Astrocyte (in vitro differentiated cells and primary cell): ENCODE measurements at regions not wholly inside any gene's neighbourhood (a gene's known extent, or its start where the extent isn't known, plus 50 kb on each side); places are given as distances from the start of the nearest gene placed in this dataset.

Source experiments
- DNase-seq: peaks from one replicate; pipeline ENCODE4 v3.0.0-alpha.2; 2010; ENCODE audit warnings: low read depth
- FAIRE-seq: peaks from 2 replicates; lab custom pipeline; 2011; peaks lifted over from hg19 to GRCh38; lab: Jason Lieb, UNC
- H2AFZ ChIP-seq: 2 replicates; pipeline ENCODE4 v1.6.0; 2012; ENCODE audit warnings: low read depth, low read length, inconsistent platforms
- H3K27ac ChIP-seq: 2 replicates; pipeline ENCODE4 v1.5.1; 2011; ENCODE audit warnings: low read depth, low read length, inconsistent platforms
- H3K27me3 ChIP-seq: 2 replicates; pipeline ENCODE4 v1.6.0; 2011; ENCODE audit warnings: low read length, inconsistent platforms; ENCODE audit not compliant: insufficient read depth
- H3K36me3 ChIP-seq: 2 replicates; pipeline ENCODE4 v1.5.1; 2011; ENCODE audit warnings: low read length, inconsistent platforms; ENCODE audit not compliant: insufficient read depth
- H3K4me1 ChIP-seq: 2 replicates; pipeline ENCODE4 v1.5.1; 2011; ENCODE audit warnings: low read length, inconsistent platforms; ENCODE audit not compliant: insufficient read depth
- H3K4me2 ChIP-seq: 2 replicates; pipeline ENCODE4 v1.6.0; 2012; ENCODE audit warnings: low read length, inconsistent platforms
- H3K4me3 ChIP-seq: 2 replicates; pipeline ENCODE4 v1.5.1; 2011; ENCODE audit warnings: low read depth, mild to moderate bottlenecking, low read length, inconsistent platforms; ENCODE audit not compliant: insufficient read depth
- H3K79me2 ChIP-seq: 2 replicates; pipeline ENCODE4 v1.6.0; 2012; ENCODE audit warnings: mild to moderate bottlenecking, low read length, inconsistent platforms; ENCODE audit not compliant: insufficient read depth
- H3K9ac ChIP-seq: 2 replicates; pipeline ENCODE4 v1.6.0; 2012; ENCODE audit warnings: mild to moderate bottlenecking, low read length, inconsistent platforms
- H3K9me3 ChIP-seq: 2 replicates; pipeline ENCODE4 v1.5.1; 2012; ENCODE audit warnings: low read depth, mild to moderate bottlenecking, low read length, inconsistent platforms; ENCODE audit not compliant: insufficient read depth
- H4K20me1 ChIP-seq: 2 replicates; pipeline ENCODE4 v1.6.0; 2012; ENCODE audit warnings: low read length, inconsistent platforms; ENCODE audit not compliant: insufficient read depth
- H3K27ac Mint-ChIP-seq: one replicate; pipeline ENCODE4 v1.8.0; 2021; ENCODE audit warnings: mild to moderate bottlenecking, mixed read lengths; ENCODE audit not compliant: unreplicated experiment
- H3K27me3 Mint-ChIP-seq: one replicate; pipeline ENCODE4 v1.8.0; 2021; ENCODE audit warnings: low read depth, mixed read lengths; ENCODE audit not compliant: unreplicated experiment
- H3K36me3 Mint-ChIP-seq: one replicate; pipeline ENCODE4 v1.8.0; 2021; ENCODE audit warnings: low read depth, mixed read lengths; ENCODE audit not compliant: unreplicated experiment
- H3K4me1 Mint-ChIP-seq: one replicate; pipeline ENCODE4 v1.8.0; 2021; ENCODE audit warnings: low read depth, mixed read lengths; ENCODE audit not compliant: unreplicated experiment
- H3K4me3 Mint-ChIP-seq: one replicate; pipeline ENCODE4 v1.8.0; 2021; ENCODE audit warnings: mild to moderate bottlenecking, moderate library complexity, mixed read lengths; ENCODE audit not compliant: unreplicated experiment
- H3K9me3 Mint-ChIP-seq: one replicate; pipeline ENCODE4 v1.8.0; 2021; ENCODE audit warnings: mild to moderate bottlenecking, mixed read lengths; ENCODE audit not compliant: unreplicated experiment
- CTCF ChIP-seq: IDR thresholded peaks from 2 replicates; pipeline ENCODE4 v1.5.1; 2011; ENCODE audit warnings: low read depth, mild to moderate bottlenecking, inconsistent platforms, low read length, moderate library complexity; ENCODE audit not compliant: insufficient read depth
- EZH2 ChIP-seq: IDR thresholded peaks from 2 replicates; pipeline ENCODE4 v1.6.1; 2012; ENCODE audit warnings: mild to moderate bottlenecking, low read length, inconsistent platforms; ENCODE audit not compliant: insufficient read depth

GRCh38 chr1:8076176-8076575 is 50.1 kb upstream of the ERRFI1 start:
- Histone ChIP-seq H3K4me3 (no peak overlapping the region), H2AFZ (no peak overlapping the region), H3K9me3 (no peaks in the 10 kb centered on the region), H3K79me2 (no peaks in the 10 kb centered on the region), H3K4me2 (peak overlapping the region; percentile 14), H3K9ac (no peak overlapping the region), H4K20me1 (no peaks in the 10 kb centered on the region), H3K27ac (no peak overlapping the region), H3K4me1 (peaks cover 38% of the 10 kb centered on the region), H3K36me3 (no peaks in the 10 kb centered on the region), H3K27me3 (no peaks in the 10 kb centered on the region)
- peaks cover 49% of the 10 kb centered on the region for H3K4me1 Mint-ChIP-seq
- H3K4me3 Mint-ChIP-seq = no peak overlapping the region
- no peaks in the 10 kb centered on the region for H3K36me3 Mint-ChIP-seq
- no peak for DNase-seq
- no peak for FAIRE-seq
- no peaks in the 10 kb centered on the region for H3K9me3 Mint-ChIP-seq
- no peaks in the 10 kb centered on the region for H3K27me3 Mint-ChIP-seq
- no peak for TF ChIP-seq CTCF
- TF ChIP-seq EZH2 = no peak
- H3K27ac Mint-ChIP-seq = peak overlapping the region; percentile 90
